Lower leg skin (tissue), 3 donors: ENCODE measurements at regions not wholly inside any gene's neighbourhood (a gene's known extent, or its start where the extent isn't known, plus 50 kb on each side); places are given as distances from the start of the nearest gene placed in this dataset.
A peak's percentile ranks its signal among the peaks of the same experiment; 100 is the strongest.

Experiments
- CTCF ChIP-seq, 3 donors: fragments of 450-650 bp; IDR thresholded peaks; one replicate each; pipeline ENCODE4 v1.5.1; 2016; ENCODE audit warnings: antibody characterized with exemption in 3 of 3, mild to moderate bottlenecking in 3 of 3, moderate library complexity in 2 of 3
- POLR2A ChIP-seq, 2 donors: fragments of 450-650 bp; IDR thresholded peaks; one replicate each; pipeline ENCODE4 v1.6.1; 2016 to 2017; ENCODE audit warnings: antibody characterized with exemption in 2 of 2, mild to moderate bottlenecking in 1 of 2, moderate library complexity in 1 of 2

- peak in 1 of 3 donors; percentile 6 for TF ChIP-seq CTCF (IDR thresholded peaks at IDR 0.05)
- TF ChIP-seq POLR2A (IDR thresholded peaks at IDR 0.05) = no peak
These were observed 277.4 kb downstream of the NPIPA8 start for GRCh38 chr16:18059089-18059488.
